Cardiac muscle cell (in vitro differentiated cells and primary cell): ENCODE measurements at regions not wholly inside any gene's neighbourhood (a gene's known extent, or its start where the extent isn't known, plus 50 kb on each side); places are given as distances from the start of the nearest gene placed in this dataset.
"Not testable (repeated sequence)": the region's sequence is repeated elsewhere in the genome, so short reads cannot be mapped to it uniquely, and the experiment has no call there.

Source experiments
- DNase-seq, 2 donors: peaks; one replicate each; pipeline versions ENCODE4 v3.0.0 to v3.0.0-alpha.2; 2010 to 2017; ENCODE audit warnings: low read depth in 1 of 2, low spot score in 1 of 2
- H3K27ac ChIP-seq: fragments of 200-600 bp; sonication (generic); 2 replicates; pipeline ENCODE4 v1.5.1; 2016
- H3K27me3 ChIP-seq: fragments of 200-600 bp; sonication (generic); 2 replicates; pipeline ENCODE4 v1.6.0; 2016; ENCODE audit warnings: control low read depth
- H3K36me3 ChIP-seq: fragments of 200-600 bp; sonication (generic); 2 replicates; pipeline ENCODE4 v1.5.1; 2016; ENCODE audit warnings: control low read depth
- H3K4me1 ChIP-seq: fragments of 200-600 bp; sonication (generic); 2 replicates; pipeline ENCODE4 v1.8.1; 2017; ENCODE audit warnings: low read depth, mild to moderate bottlenecking, mixed run types
- H3K4me3 ChIP-seq: fragments of 200-600 bp; sonication (generic); 2 replicates; pipeline ENCODE4 v1.5.1; 2016; ENCODE audit warnings: mild to moderate bottlenecking
- H3K9me3 ChIP-seq: fragments of 200-600 bp; sonication (generic); 2 replicates; pipeline ENCODE4 v1.5.1; 2017; ENCODE audit warnings: low read depth, mild to moderate bottlenecking, control low read depth
- CTCF ChIP-seq: IDR thresholded peaks from 2 replicates; pipeline ENCODE4 v1.5.1; 2012; ENCODE audit warnings: low read depth, mild to moderate bottlenecking, low read length

- H3K36me3 ChIP-seq = no peaks in the 10 kb centered on the region
- peak in 1 of 2 donors; percentile 7 for DNase-seq
- no peaks in the 10 kb centered on the region for H3K4me1 ChIP-seq
- no peak overlapping the region for H3K27ac ChIP-seq
- no peak for TF ChIP-seq CTCF
- H3K9me3 ChIP-seq = no peaks in the 10 kb centered on the region
- no peak overlapping the region for H3K4me3 ChIP-seq
- no peaks in the 10 kb centered on the region for H3K27me3 ChIP-seq
Measured at GRCh38 chr18:1147730-1148129, 243.1 kb downstream of the ADCYAP1 start.

DNA sequence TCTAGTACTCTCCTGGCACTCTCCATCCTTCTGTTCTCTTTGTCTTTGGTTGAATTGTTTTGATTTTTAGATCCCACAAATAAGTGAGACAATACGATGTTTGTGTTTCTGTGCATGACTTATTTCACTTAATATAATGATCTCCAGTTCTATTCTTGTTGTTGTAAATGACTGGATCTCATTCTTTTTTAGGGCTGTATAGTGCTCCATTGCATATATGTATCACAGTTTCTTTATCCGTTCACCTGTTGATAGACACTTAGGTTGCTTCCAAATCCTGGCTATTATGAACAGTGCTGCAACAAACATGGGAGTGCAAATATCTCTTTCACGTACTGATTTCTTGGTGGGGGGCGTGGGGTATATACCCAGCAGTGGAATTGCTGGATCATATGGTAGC lies 245.0 kb downstream of the ADCYAP1 start:
- Histone ChIP-seq H3K36me3 (no peaks in the 10 kb centered on the region), H3K27me3 (no peaks in the 10 kb centered on the region), H3K4me1 (no peaks in the 10 kb centered on the region), H3K27ac (no peak overlapping the region), H3K4me3 (no peak overlapping the region), H3K9me3 (no peaks in the 10 kb centered on the region)
- no peak for DNase-seq
- no peak for TF ChIP-seq CTCF

DNA sequence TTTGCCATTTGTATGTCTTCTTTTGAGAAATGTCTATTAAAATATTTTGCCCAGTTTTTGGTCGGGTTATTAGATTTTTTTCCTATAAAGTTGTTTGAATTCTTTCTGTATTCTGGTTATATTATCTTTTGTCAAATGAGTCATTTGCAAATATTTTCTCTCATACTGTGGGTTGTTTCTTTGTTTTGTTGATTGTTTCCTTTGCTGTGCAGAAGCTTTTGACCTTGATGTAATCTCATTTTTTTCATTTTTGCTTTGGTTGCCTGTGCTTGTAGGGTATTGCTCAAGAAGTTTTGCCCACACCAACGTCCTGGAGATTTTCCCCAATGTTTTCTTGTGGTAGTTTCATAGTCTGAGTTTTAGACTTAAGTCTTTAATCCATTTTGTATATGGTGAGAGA lies 245.7 kb downstream of the ADCYAP1 start:
- Histone ChIP-seq H3K9me3 (no peaks in the 10 kb centered on the region), H3K36me3 (no peaks in the 10 kb centered on the region), H3K27me3 (no peaks in the 10 kb centered on the region), H3K27ac (no peak overlapping the region), H3K4me1 (no peaks in the 10 kb centered on the region), H3K4me3 (no peak overlapping the region)
- no peak for DNase-seq
- TF ChIP-seq CTCF = no peak

DNA sequence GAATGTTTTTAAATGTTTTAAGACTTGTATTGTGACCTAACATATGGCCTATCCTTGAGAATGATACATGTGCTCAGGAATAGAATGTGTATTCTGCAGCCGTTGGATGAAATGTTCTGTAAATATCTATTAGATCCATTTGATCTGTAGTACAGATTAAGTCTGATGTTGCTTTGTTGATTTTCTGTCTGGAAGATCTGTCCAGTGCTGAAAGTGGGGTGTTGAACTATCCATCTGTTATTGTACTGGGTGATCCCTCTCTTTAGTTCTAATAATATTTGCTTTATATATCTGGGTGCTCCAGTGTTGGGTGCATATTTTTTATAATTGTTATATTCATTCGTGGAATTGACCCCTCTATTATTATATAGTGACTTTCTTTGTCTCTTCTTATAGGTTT lies 248.3 kb downstream of the ADCYAP1 start:
- H3K4me3 ChIP-seq, H3K4me1 ChIP-seq, DNase-seq, H3K27ac ChIP-seq, H3K27me3 ChIP-seq, H3K9me3 ChIP-seq, H3K36me3 ChIP-seq: not testable (repeated sequence)

GRCh38 chr18:1173593-1173992 lies 268.9 kb downstream of the ADCYAP1 start:
- Histone ChIP-seq H3K36me3 (no peaks in the 10 kb centered on the region), H3K27me3 (no peaks in the 10 kb centered on the region), H3K9me3 (no peaks in the 10 kb centered on the region), H3K4me3 (no peak overlapping the region), H3K27ac (no peak overlapping the region), H3K4me1 (no peaks in the 10 kb centered on the region)
- DNase-seq = no peak
- no peak for TF ChIP-seq CTCF

DNA sequence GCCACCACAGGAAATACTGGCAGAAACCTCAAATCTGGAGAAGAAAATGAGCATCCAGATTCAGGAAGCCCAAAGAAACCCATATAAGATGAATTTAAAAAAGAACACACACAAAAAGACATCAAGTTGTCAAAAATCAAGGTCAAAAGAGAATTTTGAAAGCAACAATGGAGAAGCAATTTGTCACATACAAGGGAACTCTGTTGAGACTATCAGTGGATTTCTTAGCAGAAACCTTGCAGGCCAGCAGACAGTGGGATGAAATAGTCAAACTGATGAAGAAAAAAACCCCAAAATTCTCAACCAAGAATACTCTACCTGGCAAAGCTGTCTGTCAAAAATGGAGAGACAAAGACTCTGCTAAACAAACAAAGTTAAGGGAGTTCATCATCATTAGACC lies 272.6 kb downstream of the ADCYAP1 start:
- Histone ChIP-seq H3K4me3 (no peak overlapping the region), H3K27me3 (no peaks in the 10 kb centered on the region), H3K4me1 (no peaks in the 10 kb centered on the region), H3K36me3 (no peaks in the 10 kb centered on the region), H3K9me3 (no peaks in the 10 kb centered on the region), H3K27ac (no peak overlapping the region)
- no peak for DNase-seq
- no peak for TF ChIP-seq CTCF
